Heart left ventricle (tissue), 13 donors: ENCODE measurements at regions not wholly inside any gene's neighbourhood (a gene's known extent, or its start where the extent isn't known, plus 50 kb on each side); places are given as distances from the start of the nearest gene placed in this dataset.

ENCODE experiments used
- CTCF ChIP-seq, 12 donors: fragments of 200-600 bp; sonication (generic) in 4 of 12; IDR thresholded peaks; one replicate each; pipeline versions ENCODE4 v1.5.0 to v1.8.0; 2018 to 2022; ENCODE audit warnings: antibody characterized with exemption in 12 of 12, mild to moderate bottlenecking in 5 of 12
- POLR2A ChIP-seq, 2 donors: fragments of 450-650 bp; IDR thresholded peaks; one replicate each; pipeline ENCODE4 v1.6.1; 2017; ENCODE audit warnings: antibody characterized with exemption in 2 of 2, mild to moderate bottlenecking in 2 of 2, moderate library complexity in 2 of 2
- donor health status: ischemic (EF 13 %, LVEDD 7.1; RV severe dilation, severe dysfunction).
- donor health status: DM: no; HTN: yes; CAD: no.
- donor health status: DM: no; HTN: no; CAD: no.
- donor health status: ischemic (EF 25% LVEDD 6.9; RV normal size, moderate dysfunction).
- donor health status: ischemic (EF 25% LVEDD 5.7; RV mildly dilated, moderate dysfunction).
- donor health status: ischemic (EF 35%, LVEDD 5.7; RV mildly dilated, moderate dysfunction).
- donor health status: nonischemic (EF 11% LVEDD 7.7; RV severe dilation, severe dysfunction).
- donor health status: DM: yes; HTN: yes; CAD: no.
- donor health status: PGD.
- donor health status: ischemic (EF 29% LVEDD 5.4; RV normal size, mild dysfunction).
- donor health status: nonischemic (EF 23%, LVEDD 6.1; RV moderate dilation, normal function).

DNA sequence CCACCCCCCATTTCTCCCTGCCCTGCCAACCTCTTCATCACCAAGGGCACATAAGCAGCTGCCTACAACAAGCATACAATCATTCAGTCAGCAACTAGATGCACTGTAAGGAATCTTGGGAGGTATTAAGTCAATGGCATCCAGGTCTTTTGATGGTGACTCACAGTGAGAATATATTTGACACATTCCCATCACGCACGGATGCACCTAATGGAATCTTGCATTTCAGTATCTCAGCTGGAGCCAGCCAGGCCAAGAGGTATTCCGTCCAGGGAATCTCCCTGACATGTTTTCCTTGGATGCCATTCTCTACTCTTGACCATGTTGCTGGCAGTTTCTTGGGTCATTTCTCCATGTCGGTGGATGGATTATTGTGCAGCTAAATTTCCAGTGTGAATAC is 73.9 kb upstream of the CAPRIN2 start:
- TF ChIP-seq CTCF (IDR thresholded peaks at IDR 0.05) (no peak), POLR2A (IDR thresholded peaks at IDR 0.05) (no peak)
